ENCODE measurements at regions not wholly inside any gene's neighbourhood (a gene's known extent, or its start where the extent isn't known, plus 50 kb on each side); places are given as distances from the start of the nearest gene placed in this dataset.

GRCh38 chr1:60136395-60136794 lies 62.8 kb upstream of the C1orf87 start:
- H3K4me1 Mint-ChIP-seq: peaks cover 4% of the 10 kb centered on the region
- ATAC-seq (no peak), DNase-seq (no peak)
- no peaks in the 10 kb centered on the region for H3K36me3 Mint-ChIP-seq (ENCODE audit: low read depth)
- H3K4me3 Mint-ChIP-seq: no peak overlapping the region
- no peak overlapping the region for H3K27ac Mint-ChIP-seq
- no peaks in the 10 kb centered on the region for H3K27me3 Mint-ChIP-seq
- H3K9me3 Mint-ChIP-seq: no peaks in the 10 kb centered on the region

- H3K27me3 Mint-ChIP-seq: no peaks in the 10 kb centered on the region
- H3K9me3 Mint-ChIP-seq: no peaks in the 10 kb centered on the region
- H3K36me3 Mint-ChIP-seq (ENCODE audit: low read depth): no peaks in the 10 kb centered on the region
- peaks cover 4% of the 10 kb centered on the region for H3K4me1 Mint-ChIP-seq
- DNase-seq (no peak), ATAC-seq (no peak)
- H3K4me3 Mint-ChIP-seq: no peak overlapping the region
- H3K27ac Mint-ChIP-seq: no peak overlapping the region
Observed at GRCh38 chr1:60134716-60135115, 61.1 kb upstream of the C1orf87 start.

GRCh38 chr1:60133848-60134247 lies 60.3 kb upstream of the C1orf87 start:
- H3K4me3 Mint-ChIP-seq: no peak overlapping the region
- no peaks in the 10 kb centered on the region for H3K9me3 Mint-ChIP-seq
- no peaks in the 10 kb centered on the region for H3K27me3 Mint-ChIP-seq
- H3K27ac Mint-ChIP-seq: no peak overlapping the region
- ATAC-seq: no peak
- no peaks in the 10 kb centered on the region for H3K36me3 Mint-ChIP-seq (ENCODE audit: low read depth)
- no peak for DNase-seq
- peaks cover 4% of the 10 kb centered on the region for H3K4me1 Mint-ChIP-seq

GRCh38 chr1:60133000-60133673 lies 59.6 kb upstream of the C1orf87 start:
- Mint-ChIP-seq H3K4me1 (peaks cover 4% of the 10 kb centered on the region), H3K4me3 (no peak overlapping the region), H3K27ac (no peak overlapping the region), H3K27me3 (no peaks in the 10 kb centered on the region), H3K36me3 (ENCODE audit: low read depth) (no peaks in the 10 kb centered on the region), H3K9me3 (no peaks in the 10 kb centered on the region)
- ATAC-seq (no peak), DNase-seq (no peak)

GRCh38 chr1:60132108-60132507 lies 58.5 kb upstream of the C1orf87 start:
- Mint-ChIP-seq H3K9me3 (no peaks in the 10 kb centered on the region), H3K4me3 (no peak overlapping the region), H3K27ac (no peak overlapping the region), H3K4me1 (peaks cover 4% of the 10 kb centered on the region), H3K27me3 (no peaks in the 10 kb centered on the region), H3K36me3 (ENCODE audit: low read depth) (no peaks in the 10 kb centered on the region)
- DNase-seq (no peak), ATAC-seq (no peak)

GRCh38 chr1:60130703-60131102 lies 57.1 kb upstream of the C1orf87 start:
- DNase-seq (no peak), ATAC-seq (no peak)
- Mint-ChIP-seq H3K4me1 (peaks cover 4% of the 10 kb centered on the region), H3K4me3 (no peak overlapping the region), H3K9me3 (no peaks in the 10 kb centered on the region), H3K36me3 (ENCODE audit: low read depth) (no peaks in the 10 kb centered on the region), H3K27ac (no peak overlapping the region), H3K27me3 (no peaks in the 10 kb centered on the region)

- H3K27me3 Mint-ChIP-seq: no peaks in the 10 kb centered on the region
- H3K27ac Mint-ChIP-seq: no peak overlapping the region
- H3K4me3 Mint-ChIP-seq: no peak overlapping the region
- no peak for ATAC-seq
- H3K9me3 Mint-ChIP-seq: no peaks in the 10 kb centered on the region
- peaks cover 4% of the 10 kb centered on the region for H3K4me1 Mint-ChIP-seq
- DNase-seq: no peak
- no peaks in the 10 kb centered on the region for H3K36me3 Mint-ChIP-seq (ENCODE audit: low read depth)
Observed at GRCh38 chr1:60129911-60130310, 56.3 kb upstream of the C1orf87 start.

- DNase-seq: no peak
- Mint-ChIP-seq H3K4me3 (no peak overlapping the region), H3K4me1 (no peaks in the 10 kb centered on the region), H3K36me3 (ENCODE audit: low read depth) (no peaks in the 10 kb centered on the region), H3K27me3 (no peaks in the 10 kb centered on the region), H3K27ac (no peak overlapping the region), H3K9me3 (no peaks in the 10 kb centered on the region)
- ATAC-seq: no peak
Observed at GRCh38 chr1:60126723-60127122, 53.2 kb upstream of the C1orf87 start.

All from activated naive CD8-positive, alpha-beta T cell treated with anti-CD3 and anti-CD28 coated beads, Interleukin-2, amount 50 U/mL, for 24 hours (primary cell).